Hepatic stellate cell (primary cell): ENCODE measurements at regions not wholly inside any gene's neighbourhood (a gene's known extent, or its start where the extent isn't known, plus 50 kb on each side); places are given as distances from the start of the nearest gene placed in this dataset.
"Not testable (repeated sequence)": the region's sequence is repeated elsewhere in the genome, so short reads cannot be mapped to it uniquely, and the experiment has no call there.

ENCODE experiments used
- DNase-seq: peaks from one replicate; pipeline ENCODE4 v3.0.0; 2011; ENCODE audit warnings: low spot score

GRCh38 chr1:244297087-244297486, 154.6 kb downstream of the ADSS2 start:
- DNase-seq: no peak

- no peak for DNase-seq
These were observed 154.1 kb downstream of the ADSS2 start for GRCh38 chr1:244297616-244298015.

- DNase-seq: not testable (repeated sequence)
These were observed 151.7 kb downstream of the ADSS2 start for GRCh38 chr1:244300029-244300375.

GRCh38 chr1:244301595-244302130, 150.0 kb downstream of the ADSS2 start:
- no peak for DNase-seq

- DNase-seq: peak; percentile 66
These were observed 148.7 kb downstream of the ADSS2 start for GRCh38 chr1:244302876-244303609.

GRCh38 chr1:244303610-244303969, 148.1 kb downstream of the ADSS2 start:
- DNase-seq: no peak

- DNase-seq: no peak
These were observed 147.6 kb downstream of the ADSS2 start for GRCh38 chr1:244304156-244304555.

- no peak for DNase-seq
These were observed 147.1 kb downstream of the ADSS2 start for GRCh38 chr1:244304656-244305055.

- DNase-seq: no peak
These were observed 145.8 kb downstream of the ADSS2 start for GRCh38 chr1:244305776-244306341.

- no peak for DNase-seq
These were observed 145.2 kb downstream of the ADSS2 start for GRCh38 chr1:244306544-244306943.

GRCh38 chr1:244309191-244309590, 142.5 kb downstream of the ADSS2 start:
- not testable (repeated sequence) for DNase-seq

GRCh38 chr1:244311784-244312532, 139.8 kb downstream of the ADSS2 start:
- DNase-seq: no peak

GRCh38 chr1:244313346-244313745, 138.4 kb downstream of the ADSS2 start:
- no peak for DNase-seq

GRCh38 chr1:244314921-244315559, 136.7 kb downstream of the ADSS2 start:
- no peak for DNase-seq

- DNase-seq: no peak
These were observed 135.7 kb downstream of the ADSS2 start for GRCh38 chr1:244315996-244316395.

GRCh38 chr1:244316407-244316806, 135.3 kb downstream of the ADSS2 start:
- DNase-seq: no peak

- no peak for DNase-seq
These were observed 134.6 kb downstream of the ADSS2 start for GRCh38 chr1:244316986-244317655.

- no peak for DNase-seq
These were observed 133.6 kb downstream of the ADSS2 start for GRCh38 chr1:244318078-244318477.

GRCh38 chr1:244318512-244318911, 133.2 kb downstream of the ADSS2 start:
- no peak for DNase-seq

- DNase-seq: peak; percentile 65
These were observed 132.2 kb downstream of the ADSS2 start for GRCh38 chr1:244319283-244320132.

- DNase-seq: no peak
These were observed 129.5 kb downstream of the ADSS2 start for GRCh38 chr1:244322181-244322580.
